NT2/D1 (cell line): ENCODE measurements at regions not wholly inside any gene's neighbourhood (a gene's known extent, or its start where the extent isn't known, plus 50 kb on each side); places are given as distances from the start of the nearest gene placed in this dataset.

Source experiments
- SUZ12 ChIP-seq: IDR thresholded peaks from 2 replicates; pipeline ENCODE4 v1.6.1; 2011; ENCODE audit not compliant: insufficient read length, insufficient read depth; ENCODE audit errors: extremely low read depth
- YY1 ChIP-seq: IDR thresholded peaks from 2 replicates; pipeline ENCODE4 v1.6.1; 2011; ENCODE audit not compliant: insufficient read length, insufficient read depth
- ZNF274 ChIP-seq: IDR thresholded peaks from 2 replicates; pipeline ENCODE4 v1.6.1; 2011; ENCODE audit warnings: mild to moderate bottlenecking, low read depth, low read length

GRCh38 chr4:137452799-137453198 is 79.5 kb downstream of the PCDH18 start:
- TF ChIP-seq YY1, result no peak
- no peak for TF ChIP-seq SUZ12
- TF ChIP-seq ZNF274, result no peak
